Astrocyte of the hippocampus (primary cell): ENCODE measurements at regions not wholly inside any gene's neighbourhood (a gene's known extent, or its start where the extent isn't known, plus 50 kb on each side); places are given as distances from the start of the nearest gene placed in this dataset.

Source experiments
- DNase-seq: peaks from one replicate; pipeline ENCODE4 v3.0.0; 2011; ENCODE audit warnings: low read depth, low spot score

- DNase-seq = no peak
Measured at GRCh38 chr3:176969066-176969465, 228.2 kb downstream of the TBL1XR1 start.

GRCh38 chr3:176968631-176969030 lies 228.7 kb downstream of the TBL1XR1 start:
- DNase-seq = no peak

- no peak for DNase-seq
Measured at GRCh38 chr3:176967522-176967921, 229.8 kb downstream of the TBL1XR1 start.

GRCh38 chr3:176964661-176965060 lies 232.6 kb downstream of the TBL1XR1 start:
- DNase-seq = no peak

GRCh38 chr3:176961916-176962315 lies 235.4 kb downstream of the TBL1XR1 start:
- no peak for DNase-seq

- DNase-seq = no peak
Measured at GRCh38 chr3:176959867-176960266, 237.4 kb downstream of the TBL1XR1 start.

- no peak for DNase-seq
Measured at GRCh38 chr3:176958560-176958959, 238.7 kb downstream of the TBL1XR1 start.

- no peak for DNase-seq
Measured at GRCh38 chr3:176954517-176954916, 242.8 kb downstream of the TBL1XR1 start.

- no peak for DNase-seq
Measured at GRCh38 chr3:176953106-176954060, 243.9 kb downstream of the TBL1XR1 start.

GRCh38 chr3:176951586-176952292 lies 245.5 kb downstream of the TBL1XR1 start:
- DNase-seq = peak; percentile 38

- DNase-seq = peak; percentile 62
Measured at GRCh38 chr3:176951144-176951543, 246.1 kb downstream of the TBL1XR1 start.

- DNase-seq = peak; percentile 83
Measured at GRCh38 chr3:176950743-176951142, 246.5 kb downstream of the TBL1XR1 start.

GRCh38 chr3:176948151-176948550 lies 249.1 kb downstream of the TBL1XR1 start:
- DNase-seq = no peak

GRCh38 chr3:176946202-176946601 lies 251.1 kb downstream of the TBL1XR1 start:
- no peak for DNase-seq

- no peak for DNase-seq
Measured at GRCh38 chr3:176942305-176942704, 255.0 kb downstream of the TBL1XR1 start.

- no peak for DNase-seq
Measured at GRCh38 chr3:176941689-176942088, 255.6 kb downstream of the TBL1XR1 start.

GRCh38 chr3:176939022-176939817 lies 258.1 kb downstream of the TBL1XR1 start:
- peak; percentile 85 for DNase-seq

GRCh38 chr3:176937994-176938393 lies 259.3 kb downstream of the TBL1XR1 start:
- DNase-seq = no peak

- DNase-seq = no peak
Measured at GRCh38 chr3:176937541-176937940, 259.7 kb downstream of the TBL1XR1 start.

- DNase-seq = no peak
Measured at GRCh38 chr3:176935194-176935888, 261.9 kb downstream of the TBL1XR1 start.

GRCh38 chr3:176934698-176935097 lies 262.6 kb downstream of the TBL1XR1 start:
- DNase-seq = no peak
